K562 (cell line): ENCODE measurements at regions not wholly inside any gene's neighbourhood (a gene's known extent, or its start where the extent isn't known, plus 50 kb on each side); places are given as distances from the start of the nearest gene placed in this dataset.
A peak's percentile ranks its signal among the peaks of the same experiment; 100 is the strongest.

Experiments used
- ATAC-seq: fragments of 200-7000 bp; cut with Tn5 transposase; 3 replicates; pipeline ENCODE4 v1.9.1; 2020; ENCODE audit warnings: moderate library complexity
- BruUV-seq: library from RNA; stranded (reverse); fragments of 400-500 nt; replicated peaks from 2 replicates; lab custom pipeline; 2021; lab: Mats Ljungman, UMichigan
- CTCF ChIA-PET: fragments of 300-600 bp; formaldehyde crosslinking; extraction: SDS; loops from one replicate; lab custom pipeline; 2021; ENCODE audit warnings: low intra/inter-chr PET ratio; lab: Yijun Ruan, JAX
- POLR2A ChIA-PET: fragments of 300-600, 350-650 bp; sonication (Branson Sonifier 250); formaldehyde crosslinking; extraction: SDS; loops from one replicate; lab custom pipeline; 2021; ENCODE audit warnings: antibody characterized with exemption, inconsistent platforms; lab: Yijun Ruan, JAX
- DNase-seq, 4 experiments: peaks; one replicate each; pipeline versions ENCODE4 v3.0.0 to v3.0.0-alpha.2; 2011 to 2018; ENCODE audit warnings: low spot score in 3 of 4, mixed read lengths in 3 of 4; ENCODE audit errors: extremely low read depth in 1 of 4
- FAIRE-seq: peaks from 2 replicates; lab custom pipeline; 2011; peaks lifted over from hg19 to GRCh38; lab: Jason Lieb, UNC
- H2AFZ ChIP-seq: 2 replicates; pipeline ENCODE4 v1.6.0; 2011; ENCODE audit warnings: low read depth, low read length, control low read depth, inconsistent platforms
- H3K27ac ChIP-seq: fragments of 200-600 bp; 3 replicates; pipeline ENCODE4 v1.8.0; 2011; ENCODE audit warnings: low read depth, mild to moderate bottlenecking, control low read depth, inconsistent platforms, low read length, moderate library complexity, mixed read lengths; ENCODE audit errors: extremely low read depth
- H3K27me3 ChIP-seq, 2 experiments: fragments of 300-600 bp in 1 of 2; 2 replicates in 1 of 2; 3 replicates in 1 of 2; pipeline versions ENCODE4 v1.6.0 to v1.8.0; 2011; ENCODE audit warnings: inconsistent platforms in 2 of 2, low read length in 2 of 2, mild to moderate bottlenecking in 1 of 2, mixed read lengths in 1 of 2, moderate library complexity in 1 of 2; ENCODE audit not compliant: control insufficient read depth in 2 of 2, insufficient read depth in 2 of 2
- H3K36me3 ChIP-seq: fragments of 300-600 bp; 3 replicates; pipeline ENCODE4 v1.8.0; 2011; ENCODE audit warnings: mild to moderate bottlenecking, low read length, inconsistent platforms; ENCODE audit not compliant: control insufficient read depth, insufficient read depth
- H3K4me1 ChIP-seq, 2 experiments: fragments of 200-600 bp in 1 of 2; replicated peaks in 1 of 2; 2 replicates in 1 of 2; 3 replicates in 1 of 2; pipeline versions ENCODE4 v1.5.1 to v1.8.0; 2011; ENCODE audit warnings: inconsistent platforms in 2 of 2, low read length in 2 of 2, mild to moderate bottlenecking in 1 of 2, mixed read lengths in 1 of 2, moderate library complexity in 1 of 2; ENCODE audit not compliant: control insufficient read depth in 2 of 2, insufficient read depth in 2 of 2
- H3K4me2 ChIP-seq: 2 replicates; pipeline ENCODE4 v1.6.1; 2011; ENCODE audit warnings: low read length, control low read depth, inconsistent platforms, mixed read lengths; ENCODE audit not compliant: insufficient read depth
- H3K4me3 ChIP-seq: fragments of 200-600 bp; sonication (generic), shearing (Covaris generic); 2 replicates; pipeline ENCODE4 v1.5.1; 2016; ENCODE audit warnings: control low read depth, inconsistent platforms
- H3K79me2 ChIP-seq: fragments of 200-600 bp; 3 replicates; pipeline ENCODE4 v1.8.0; 2011; ENCODE audit warnings: low read length, inconsistent platforms; ENCODE audit not compliant: control insufficient read depth, insufficient read depth
- H3K9ac ChIP-seq, 2 experiments: 2 replicates each; pipeline versions ENCODE4 v1.6.0 to v1.6.1; 2011; ENCODE audit warnings: low read depth in 2 of 2, low read length in 2 of 2, control low read depth in 1 of 2, inconsistent platforms in 1 of 2, mild to moderate bottlenecking in 1 of 2, mixed read lengths in 1 of 2; ENCODE audit not compliant: insufficient read depth in 1 of 2
- H3K9me1 ChIP-seq: one replicate; pipeline ENCODE4 v1.6.0; 2011; ENCODE audit warnings: inconsistent platforms, mild to moderate bottlenecking, low read length, moderate library complexity; ENCODE audit not compliant: control insufficient read depth, insufficient read depth
- H3K9me3 ChIP-seq: replicated peaks from 2 replicates; pipeline ENCODE4 v1.5.1; 2011; ENCODE audit warnings: low read depth, low read length, inconsistent platforms; ENCODE audit not compliant: control insufficient read depth, insufficient read depth
- H4K20me1 ChIP-seq: replicated peaks from 2 replicates; pipeline ENCODE4 v1.6.1; 2011; ENCODE audit warnings: low read length, inconsistent platforms, mixed read lengths; ENCODE audit not compliant: control insufficient read depth, insufficient read depth
- CEBPG ChIP-seq, 3 experiments: fragments of 200-800 bp in 1 of 3; sonication (Bioruptor generic) in 1 of 3; sonication (generic) in 1 of 3; formaldehyde crosslinking in 1 of 3; IDR thresholded peaks in 2 of 3; conservative IDR thresholded peaks in 1 of 3; 2 replicates each; pipeline versions ENCODE4 v1.6.1 to v1.8.0; 2016 to 2022; ENCODE audit warnings: missing compliant biosample characterization in 2 of 3, missing genetic modification characterization in 2 of 3, mild to moderate bottlenecking in 1 of 3, missing genetic modification reagents in 1 of 3
- EP400 ChIP-seq: fragments of 450-650 bp; IDR thresholded peaks from 2 replicates; pipeline ENCODE4 v1.6.1; 2017; ENCODE audit warnings: antibody characterized with exemption, mild to moderate bottlenecking, moderate library complexity
- ETS1 ChIP-seq: conservative IDR thresholded peaks from 2 replicates; pipeline ENCODE4 v1.6.1; 2011; ENCODE audit warnings: low read depth, mild to moderate bottlenecking, low read length; ENCODE audit not compliant: control insufficient read depth
- GATA2 ChIP-seq: sonication (generic); formaldehyde crosslinking; IDR thresholded peaks from 2 replicates; pipeline ENCODE4 v1.4.0; 2020; ENCODE audit warnings: mild to moderate bottlenecking, missing genetic modification reagents
- GTF2A2 ChIP-seq: IDR thresholded peaks from 2 replicates; pipeline ENCODE4 v1.6.1; 2016; ENCODE audit warnings: mild to moderate bottlenecking, missing genetic modification characterization, missing compliant biosample characterization
- IRF2 ChIP-seq: sonication (generic); formaldehyde crosslinking; IDR thresholded peaks from 2 replicates; pipeline ENCODE4 v1.8.1; 2022; ENCODE audit warnings: mild to moderate bottlenecking, missing genetic modification reagents
- JUNB ChIP-seq: fragments of 450-650 bp; formaldehyde crosslinking; conservative IDR thresholded peaks from 2 replicates; pipeline ENCODE4 v1.4.0; 2020; ENCODE audit warnings: mild to moderate bottlenecking
- MED1 ChIP-seq: sonication (generic); formaldehyde crosslinking; IDR thresholded peaks from 2 replicates; pipeline ENCODE4 v1.8.1; 2023; ENCODE audit warnings: missing genetic modification reagents, borderline replicate concordance
- NFIX ChIP-seq: fragments of 250-450 bp; sonication (Bioruptor Pico); IDR thresholded peaks from 2 replicates; pipeline ENCODE4 v1.4.0; 2020; ENCODE audit warnings: low read depth, mild to moderate bottlenecking, moderate library complexity
- PKNOX1 ChIP-seq: fragments of 450-650 bp; IDR thresholded peaks from 2 replicates; pipeline ENCODE4 v1.6.1; 2016
- POLR2AphosphoS5 ChIP-seq: IDR thresholded peaks from 2 replicates; pipeline ENCODE4 v1.6.1; 2011; ENCODE audit warnings: mild to moderate bottlenecking, low read depth, low read length, moderate library complexity; ENCODE audit not compliant: control insufficient read depth, insufficient read depth
- RCOR1 ChIP-seq, 2 experiments: IDR thresholded peaks; 2 replicates each; pipeline ENCODE4 v1.6.1; 2012; ENCODE audit warnings: low read depth in 2 of 2, low read length in 2 of 2, borderline replicate concordance in 1 of 2, improper control_type of control experiment in 1 of 2
- SLC30A9 ChIP-seq: fragments of 250-450 bp; sonication (Bioruptor Pico); IDR thresholded peaks from 2 replicates; pipeline ENCODE4 v1.8.0; 2022; ENCODE audit warnings: mild to moderate bottlenecking, moderate library complexity
- ZBTB7A ChIP-seq: IDR thresholded peaks from 2 replicates; pipeline ENCODE4 v1.6.1; 2011; ENCODE audit warnings: low read depth, mild to moderate bottlenecking, low read length, moderate library complexity, borderline replicate concordance; ENCODE audit not compliant: control insufficient read depth
- ZNF668 ChIP-seq: fragments of 250-450 bp; sonication (Bioruptor Pico); IDR thresholded peaks from 2 replicates; pipeline ENCODE4 v1.8.0; 2022; ENCODE audit warnings: mild to moderate bottlenecking, inconsistent platforms
- WGBS: fragments of 100-300 bp; shearing (Covaris generic); methylation state at CpG from one replicate; pipeline ENCODE4 v1.1.6; 2016; ENCODE audit warnings: low coverage, mixed read lengths; ENCODE audit not compliant: insufficient coverage; ENCODE audit errors: missing lambda C conversion rate; 5-methylcytosine and 5-hydroxymethylcytosine counted together
- in situ Hi-C: fragments of 300-500 bp; cut with MboI; formaldehyde crosslinking; loops from 4 replicates; pipeline ENCODE4 v1.15.0; 2018; ENCODE audit warnings: inconsistent platforms, mixed read lengths
- intact Hi-C: fragments of 100-400 bp; cut with micrococcal nuclease; formaldehyde crosslinking; loops from 2 replicates; pipeline ENCODE4 v1.14.2; 2022

- Histone ChIP-seq H3K4me2 (no peak overlapping the region), H3K4me3 (no peak overlapping the region), H3K79me2 (no peaks in the 10 kb centered on the region), H3K9ac (no peak overlapping the region), H3K9me1 (no peaks in the 10 kb centered on the region), H3K4me1 (no peaks in the 10 kb centered on the region), H3K9me3 (no peaks in the 10 kb centered on the region), H3K27ac (no peak overlapping the region), H3K36me3 (no peaks in the 10 kb centered on the region), H3K27me3 (no peaks in the 10 kb centered on the region; a peak in 1 of 5 replicates), H4K20me1 (no peaks in the 10 kb centered on the region), H2AFZ (no peak overlapping the region)
- FAIRE-seq (peak; percentile 78), ATAC-seq (peak; percentile 93), DNase-seq (peak; percentile 59 to 85 (median 76))
- WGBS: 0% methylated on average over 11 of the region's 11 CpGs
- intact Hi-C loops: loop anchor here (10.0 kb wide), 3 partner anchors 125 to 495 kb away; no protein-coding TSS in a partner anchor
- ChIA-PET CTCF (interaction anchor here (1.6 kb wide), 1 partner anchor 331 kb away, joined by 16 read pairs; no protein-coding TSS in a partner anchor), POLR2A (interaction anchor here (0.8 kb wide), 2 partner anchors 126 to 330 kb away, joined by 3 read pairs; no protein-coding TSS in a partner anchor)
- BruUV-seq: no TSS peak
- in situ Hi-C loops: loop anchor here (5.0 kb wide), 1 partner anchor 333 kb away; no protein-coding TSS in a partner anchor
- peak; percentile 62; the same call in 1 of the 2 replicates for TF ChIP-seq NFIX (CRISPR knock-in tag)
- no peak for TF ChIP-seq CEBPG (CRISPR knock-in tag; IDR thresholded peaks at IDR 0.05)
- no peak for TF ChIP-seq CEBPG (tag; conservative IDR thresholded peaks at IDR 0.05 in 1 of 2, IDR thresholded peaks at IDR 0.05 in 1 of 2)
- TF ChIP-seq EP400: no peak
- no peak for TF ChIP-seq GTF2A2
- no peak for TF ChIP-seq ZNF668 (CRISPR knock-in tag)
- no peak for TF ChIP-seq JUNB
- TF ChIP-seq POLR2AphosphoS5: no peak
- TF ChIP-seq GATA2: no peak
- TF ChIP-seq SLC30A9: no peak
- no peak for TF ChIP-seq MED1 (CRISPR knock-in tag)
- 0 out of 4 replicates have a peak, but pooled peaks of 1 of the 2 experiments have one; percentile 17 for TF ChIP-seq RCOR1 (IDR thresholded peaks at IDR 0.05; ENCODE audit: borderline replicate concordance in 1 of 2, low read depth in 2 of 2, low read length in 2 of 2)
- TF ChIP-seq PKNOX1: no peak
- TF ChIP-seq ETS1: no peak
- 0 out of 2 replicates have a peak, but pooled peaks have one; percentile 27 for TF ChIP-seq IRF2 (CRISPR knock-in tag)
- no peak for TF ChIP-seq ZBTB7A
Measured at GRCh38 chr1:115469703-115470476, 131.8 kb upstream of the NGF start.
